Transverse colon (tissue), 4 donors: ENCODE measurements at regions not wholly inside any gene's neighbourhood (a gene's known extent, or its start where the extent isn't known, plus 50 kb on each side); places are given as distances from the start of the nearest gene placed in this dataset.
"Not testable (repeated sequence)": the region's sequence is repeated elsewhere in the genome, so short reads cannot be mapped to it uniquely, and the experiment has no call there.

ENCODE experiments used
- DNase-seq: peaks from one replicate; pipeline ENCODE4 v3.0.0-alpha.2; 2019
- H3K27ac ChIP-seq, 4 donors: fragments of 200-600 bp; sonication (generic); 2 replicates each; pipeline ENCODE4 v1.5.1; 2016 to 2018; ENCODE audit warnings: inconsistent platforms in 4 of 4
- H3K27me3 ChIP-seq: fragments of 200-600 bp; sonication (generic); 2 replicates; pipeline ENCODE4 v1.5.1; 2017; ENCODE audit warnings: inconsistent platforms
- H3K36me3 ChIP-seq, 4 donors: fragments of 200-600 bp; sonication (generic); 2 replicates each; pipeline ENCODE4 v1.5.1; 2017 to 2019; ENCODE audit warnings: inconsistent platforms in 4 of 4
- H3K4me1 ChIP-seq, 4 donors: fragments of 200-600 bp; sonication (generic); 2 replicates each; pipeline ENCODE4 v1.5.1; 2017 to 2020; ENCODE audit warnings: inconsistent platforms in 4 of 4
- H3K4me3 ChIP-seq, 4 donors: fragments of 200-600 bp; sonication (generic); 1 replicate in 1 of 4; 2 replicates in 3 of 4; pipeline versions ENCODE4 v1.5.1 to v1.6.1; 2017 to 2019; ENCODE audit warnings: inconsistent platforms in 4 of 4
- H3K9me3 ChIP-seq, 2 donors: fragments of 200-600 bp; sonication (generic); 2 replicates each; pipeline ENCODE4 v1.5.1; 2017 to 2019; ENCODE audit warnings: inconsistent platforms in 2 of 2
- EP300 ChIP-seq: sonication (generic); formaldehyde crosslinking; IDR thresholded peaks from one replicate; pipeline ENCODE4 v1.6.1; 2017; ENCODE audit warnings: antibody characterized with exemption, low read depth
- POLR2A ChIP-seq: fragments of 450-650 bp; IDR thresholded peaks from one replicate; pipeline ENCODE4 v1.6.1; 2016; ENCODE audit warnings: antibody characterized with exemption, mild to moderate bottlenecking, moderate library complexity
- POLR2AphosphoS5 ChIP-seq, 3 donors: sonication (generic); formaldehyde crosslinking; IDR thresholded peaks; one replicate each; pipeline ENCODE4 v1.6.1; 2016; ENCODE audit warnings: antibody characterized with exemption in 3 of 3
- WGBS, 2 donors: methylation state at CpG; one replicate each; pipeline ENCODE4 v1.1.5; 2018; ENCODE audit warnings: low coverage in 1 of 2; 5-methylcytosine and 5-hydroxymethylcytosine counted together
- in situ Hi-C, 4 donors: fragments of 200-750 bp; cut with MboI; loops; one replicate each; pipeline versions ENCODE4 v1.15.0 to v1.15.1; 2017; ENCODE audit warnings: low sequenced_read_pairs in 3 of 4, low pct_ligation_motif_present in 1 of 4, low pct_unique_long_range_greater_than_20kb in 1 of 4
- intact Hi-C: fragments of 100-400 bp; cut with DNase I; formaldehyde crosslinking; loops from one replicate; pipeline ENCODE4 v1.15.1; 2023; ENCODE audit warnings: low total_unique reads
- TF ChIP-seq, protein P1 (sequence below), 5 experiments: fragments of 200-600 bp in 3 of 5; fragments of 450-650 bp in 2 of 5; sonication (generic) in 3 of 5; IDR thresholded peaks; 1 replicate in 2 of 5; 2 replicates in 3 of 5; pipeline ENCODE4 v1.5.1; 2016 to 2017; ENCODE audit warnings: antibody characterized with exemption in 5 of 5, inconsistent platforms in 3 of 5, mild to moderate bottlenecking in 2 of 5, moderate library complexity in 1 of 5

DNA sequence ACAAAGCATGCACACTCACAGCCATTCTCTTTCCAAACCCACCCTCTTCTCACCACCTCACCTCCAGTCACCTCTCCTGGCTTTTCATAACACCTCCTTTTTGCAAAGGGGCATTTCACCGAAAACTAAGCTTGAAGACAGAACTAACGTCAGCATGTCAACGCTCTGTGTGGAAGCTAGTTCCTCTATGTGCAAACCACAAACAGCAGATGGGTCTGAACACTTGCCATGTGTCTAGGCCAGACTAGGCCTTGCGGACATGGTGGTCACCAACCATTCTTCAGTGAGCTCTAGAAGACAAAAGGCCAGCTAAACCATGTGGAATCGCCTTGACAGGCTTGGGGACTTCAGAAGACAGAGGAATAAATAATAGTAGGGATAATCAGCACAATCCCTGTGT is 148.5 kb downstream of the TXNL1 start:
- TF ChIP-seq POLR2AphosphoS5 (IDR thresholded peaks at IDR 0.05) = no peak
- TF ChIP-seq POLR2A = no peak
- no peak for TF ChIP-seq EP300
- WGBS, 2 donors = 62 to 83% methylated on average over 3 to 5 of the region's 5 CpGs
- H3K9me3 ChIP-seq = no peaks in the 10 kb centered on the region
- H3K4me1 ChIP-seq = no peaks in the 10 kb centered on the region
- H3K27me3 ChIP-seq = no peaks in the 10 kb centered on the region
- DNase-seq = no peak
- no peak overlapping the region for H3K27ac ChIP-seq
- H3K4me3 ChIP-seq = no peak overlapping the region
- no peaks in the 10 kb centered on the region for H3K36me3 ChIP-seq
- in situ Hi-C loops = no loop called here
- intact Hi-C loops = no loop called here

DNA sequence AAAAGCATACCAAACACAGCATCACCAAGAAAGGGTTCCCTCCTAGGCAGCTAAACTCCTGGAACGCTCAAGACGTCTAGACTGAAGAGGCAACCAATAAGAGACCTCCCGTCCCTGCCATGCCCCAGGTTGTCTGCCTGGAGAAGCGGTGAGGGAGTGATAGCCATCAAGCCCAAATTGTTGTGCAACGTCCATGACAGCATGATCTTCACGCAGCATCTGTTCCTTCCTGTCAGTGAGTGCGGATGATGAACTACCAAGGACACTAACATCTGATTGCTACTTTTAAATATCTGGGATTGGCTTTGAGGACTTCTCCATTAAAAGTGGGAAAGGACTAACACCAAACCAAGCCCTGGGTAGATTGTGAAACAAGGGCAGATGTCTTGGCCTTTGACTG is 149.7 kb downstream of the TXNL1 start:
- H3K4me1 ChIP-seq = no peaks in the 10 kb centered on the region
- DNase-seq = no peak
- TF ChIP-seq POLR2AphosphoS5 (IDR thresholded peaks at IDR 0.05) = no peak
- TF ChIP-seq EP300 = no peak
- no peak for TF ChIP-seq POLR2A
- TF ChIP-seq, protein P1, sequence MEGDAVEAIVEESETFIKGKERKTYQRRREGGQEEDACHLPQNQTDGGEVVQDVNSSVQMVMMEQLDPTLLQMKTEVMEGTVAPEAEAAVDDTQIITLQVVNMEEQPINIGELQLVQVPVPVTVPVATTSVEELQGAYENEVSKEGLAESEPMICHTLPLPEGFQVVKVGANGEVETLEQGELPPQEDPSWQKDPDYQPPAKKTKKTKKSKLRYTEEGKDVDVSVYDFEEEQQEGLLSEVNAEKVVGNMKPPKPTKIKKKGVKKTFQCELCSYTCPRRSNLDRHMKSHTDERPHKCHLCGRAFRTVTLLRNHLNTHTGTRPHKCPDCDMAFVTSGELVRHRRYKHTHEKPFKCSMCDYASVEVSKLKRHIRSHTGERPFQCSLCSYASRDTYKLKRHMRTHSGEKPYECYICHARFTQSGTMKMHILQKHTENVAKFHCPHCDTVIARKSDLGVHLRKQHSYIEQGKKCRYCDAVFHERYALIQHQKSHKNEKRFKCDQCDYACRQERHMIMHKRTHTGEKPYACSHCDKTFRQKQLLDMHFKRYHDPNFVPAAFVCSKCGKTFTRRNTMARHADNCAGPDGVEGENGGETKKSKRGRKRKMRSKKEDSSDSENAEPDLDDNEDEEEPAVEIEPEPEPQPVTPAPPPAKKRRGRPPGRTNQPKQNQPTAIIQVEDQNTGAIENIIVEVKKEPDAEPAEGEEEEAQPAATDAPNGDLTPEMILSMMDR (IDR thresholded peaks at IDR 0.05) = no peak
- H3K36me3 ChIP-seq = no peaks in the 10 kb centered on the region
- in situ Hi-C loops (no loop called here), intact Hi-C loops (no loop called here)
- no peak overlapping the region for H3K4me3 ChIP-seq
- no peaks in the 10 kb centered on the region for H3K27me3 ChIP-seq
- H3K9me3 ChIP-seq = no peaks in the 10 kb centered on the region
- 65 to 87% methylated on average over 2 to 7 of the region's 7 CpGs for WGBS, 2 donors
- no peak overlapping the region for H3K27ac ChIP-seq

- in situ Hi-C loops (no loop called here), intact Hi-C loops (no loop called here)
- Histone ChIP-seq H3K36me3 (no peaks in the 10 kb centered on the region), H3K4me1 (no peaks in the 10 kb centered on the region), H3K9me3 (no peaks in the 10 kb centered on the region), H3K4me3 (no peak overlapping the region), H3K27ac (no peak overlapping the region), H3K27me3 (no peaks in the 10 kb centered on the region)
- TF ChIP-seq, protein P1 (IDR thresholded peaks at IDR 0.05) = no peak
- TF ChIP-seq POLR2AphosphoS5 (IDR thresholded peaks at IDR 0.05) (no peak), POLR2A (no peak), EP300 (no peak)
- WGBS, 2 donors = 38 to 59% methylated on average over 2 of the region's 2 CpGs
- no peak for DNase-seq
These were observed 150.6 kb downstream of the TXNL1 start for GRCh38 chr18:56487801-56488200.

GRCh38 chr18:56483386-56483785 is 155.0 kb downstream of the TXNL1 start:
- intact Hi-C loops = no loop called here
- WGBS, 2 donors = 14 to 61% methylated on average over 1 to 2 of the region's 2 CpGs
- no peaks in the 10 kb centered on the region for H3K36me3 ChIP-seq

GRCh38 chr18:56482813-56483212 is 155.6 kb downstream of the TXNL1 start:
- in situ Hi-C loops, H3K36me3 ChIP-seq, H3K4me3 ChIP-seq: not testable (repeated sequence)

More at GRCh38 chr18:56483386-56483785, 155.0 kb downstream of the TXNL1 start:
- TF ChIP-seq, protein P1 (IDR thresholded peaks at IDR 0.05) = no peak
- TF ChIP-seq EP300 (no peak), POLR2A (no peak), POLR2AphosphoS5 (IDR thresholded peaks at IDR 0.05) (no peak)
- DNase-seq = no peak
- Histone ChIP-seq H3K27ac (no peak overlapping the region), H3K4me1 (no peaks in the 10 kb centered on the region), H3K27me3 (no peaks in the 10 kb centered on the region), H3K4me3 (no peak overlapping the region), H3K9me3 (no peaks in the 10 kb centered on the region)
- in situ Hi-C loops = no loop called here

More at GRCh38 chr18:56482813-56483212, 155.6 kb downstream of the TXNL1 start:
- H3K27ac ChIP-seq, H3K4me1 ChIP-seq, DNase-seq, intact Hi-C loops, H3K27me3 ChIP-seq, H3K9me3 ChIP-seq: not testable (repeated sequence)
- 80 to 85% methylated on average over 4 of the region's 4 CpGs for WGBS, 2 donors
